SK-N-SH treated with all-trans-retinoic acid at 6 μM for 48 hours (cell line): ENCODE measurements at regions not wholly inside any gene's neighbourhood (a gene's known extent, or its start where the extent isn't known, plus 50 kb on each side); places are given as distances from the start of the nearest gene placed in this dataset.

Source experiments
- ATAC-seq: fragments of 200-7000 bp; cut with Tn5 transposase; 3 replicates; pipeline ENCODE4 v1.9.1; 2020; ENCODE audit warnings: mild to moderate bottlenecking, moderate library complexity
- ARNTL ChIP-seq: fragments of 450-650 bp; formaldehyde crosslinking; IDR thresholded peaks from 2 replicates; pipeline ENCODE4 v1.5.0; 2020; ENCODE audit warnings: low read depth, mild to moderate bottlenecking, moderate library complexity, borderline replicate concordance
- BACH2 ChIP-seq: fragments of 250-450 bp; sonication (Bioruptor Pico); IDR thresholded peaks from 2 replicates; pipeline ENCODE4 v1.9.0; 2021; ENCODE audit warnings: mild to moderate bottlenecking, borderline replicate concordance
- CSDC2 ChIP-seq: fragments of 250-450 bp; sonication (Bioruptor Pico); IDR thresholded peaks from 2 replicates; pipeline ENCODE4 v1.5.0; 2020; ENCODE audit warnings: mild to moderate bottlenecking, moderate library complexity
- ESRRG ChIP-seq: fragments of 250-450 bp; sonication (Bioruptor Pico); IDR thresholded peaks from 2 replicates; pipeline ENCODE4 v1.6.1; 2021; ENCODE audit warnings: mild to moderate bottlenecking
- ISL1 ChIP-seq: fragments of 250-450 bp; sonication (Bioruptor Pico); IDR thresholded peaks from 2 replicates; pipeline ENCODE4 v2.1.2; 2022; ENCODE audit warnings: mild to moderate bottlenecking, moderate library complexity
- OSR1 ChIP-seq: fragments of 250-450 bp; sonication (Bioruptor Pico); IDR thresholded peaks from 2 replicates; pipeline ENCODE4 v1.8.0; 2022; ENCODE audit warnings: moderate library complexity, mild to moderate bottlenecking, inconsistent platforms
- PATZ1 ChIP-seq: fragments of 250-450 bp; sonication (Bioruptor Pico); IDR thresholded peaks from 2 replicates; pipeline ENCODE4 v1.8.0; 2020; ENCODE audit warnings: mild to moderate bottlenecking, moderate library complexity, borderline replicate concordance
- PPARA ChIP-seq: fragments of 250-450 bp; sonication (Bioruptor Pico); IDR thresholded peaks from 2 replicates; pipeline ENCODE4 v1.5.0; 2020; ENCODE audit warnings: mild to moderate bottlenecking, borderline replicate concordance
- SNAI2 ChIP-seq: fragments of 250-450 bp; sonication (Bioruptor Pico); IDR thresholded peaks from 2 replicates; pipeline ENCODE4 v1.5.0; 2020; ENCODE audit warnings: mild to moderate bottlenecking, moderate library complexity
- TCF4 ChIP-seq: fragments of 250-450 bp; sonication (Bioruptor Pico); IDR thresholded peaks from 2 replicates; pipeline ENCODE4 v1.8.0; 2021; ENCODE audit warnings: mild to moderate bottlenecking, moderate library complexity, borderline replicate concordance
- TOX ChIP-seq: fragments of 250-450 bp; sonication (Bioruptor Pico); IDR thresholded peaks from 2 replicates; pipeline ENCODE4 v1.8.0; 2021; ENCODE audit warnings: mild to moderate bottlenecking, moderate library complexity, borderline replicate concordance
- ZFP3 ChIP-seq: fragments of 250-450 bp; sonication (Bioruptor Pico); IDR thresholded peaks from 2 replicates; pipeline ENCODE4 v1.5.0; 2020; ENCODE audit warnings: mild to moderate bottlenecking, moderate library complexity
- ZFP30 ChIP-seq: fragments of 450-650 bp; formaldehyde crosslinking; IDR thresholded peaks from 2 replicates; pipeline ENCODE4 v1.5.0; 2022; ENCODE audit warnings: mild to moderate bottlenecking, moderate library complexity
- ZNF565 ChIP-seq: fragments of 450-650 bp; formaldehyde crosslinking; conservative IDR thresholded peaks from 2 replicates; pipeline ENCODE4 v1.5.0; 2020; ENCODE audit warnings: low read depth, mild to moderate bottlenecking, moderate library complexity
- ZNF8 ChIP-seq: fragments of 450-650 bp; formaldehyde crosslinking; IDR thresholded peaks from 2 replicates; pipeline ENCODE4 v1.5.0; 2020; ENCODE audit warnings: mild to moderate bottlenecking, moderate library complexity
- TF ChIP-seq, protein P1 (sequence below): fragments of 250-450 bp; sonication (Bioruptor Pico); IDR thresholded peaks from 2 replicates; pipeline ENCODE4 v1.5.1; 2020; ENCODE audit warnings: low read depth, mild to moderate bottlenecking, moderate library complexity
- TF ChIP-seq, protein P2 (sequence below): fragments of 250-450 bp; sonication (Bioruptor Pico); IDR thresholded peaks from 2 replicates; pipeline ENCODE4 v1.5.1; 2021; ENCODE audit warnings: mild to moderate bottlenecking, moderate library complexity
- TF ChIP-seq, protein P3 (sequence below): fragments of 250-450 bp; sonication (Bioruptor Pico); IDR thresholded peaks from 2 replicates; pipeline ENCODE4 v1.8.0; 2021; ENCODE audit warnings: low read depth, mild to moderate bottlenecking, moderate library complexity, borderline replicate concordance

DNA sequence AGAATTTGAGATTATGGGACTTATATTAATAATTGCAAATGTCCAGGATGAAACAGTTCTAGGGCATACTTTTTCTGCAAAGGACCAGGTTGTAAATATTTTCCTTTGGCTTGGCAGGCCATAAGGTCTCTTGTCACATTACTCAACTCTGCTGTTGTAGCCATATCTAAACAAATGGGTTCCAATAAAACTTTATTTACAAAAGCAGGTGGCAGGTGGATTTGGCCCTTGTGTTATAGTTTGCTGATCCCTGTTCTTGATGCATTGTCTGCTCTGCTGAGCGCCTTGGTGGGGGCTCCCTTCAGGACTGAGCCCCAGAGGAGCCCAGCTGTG is 258.5 kb downstream of the FOXD2 start (continued):
- TF ChIP-seq, protein P1, sequence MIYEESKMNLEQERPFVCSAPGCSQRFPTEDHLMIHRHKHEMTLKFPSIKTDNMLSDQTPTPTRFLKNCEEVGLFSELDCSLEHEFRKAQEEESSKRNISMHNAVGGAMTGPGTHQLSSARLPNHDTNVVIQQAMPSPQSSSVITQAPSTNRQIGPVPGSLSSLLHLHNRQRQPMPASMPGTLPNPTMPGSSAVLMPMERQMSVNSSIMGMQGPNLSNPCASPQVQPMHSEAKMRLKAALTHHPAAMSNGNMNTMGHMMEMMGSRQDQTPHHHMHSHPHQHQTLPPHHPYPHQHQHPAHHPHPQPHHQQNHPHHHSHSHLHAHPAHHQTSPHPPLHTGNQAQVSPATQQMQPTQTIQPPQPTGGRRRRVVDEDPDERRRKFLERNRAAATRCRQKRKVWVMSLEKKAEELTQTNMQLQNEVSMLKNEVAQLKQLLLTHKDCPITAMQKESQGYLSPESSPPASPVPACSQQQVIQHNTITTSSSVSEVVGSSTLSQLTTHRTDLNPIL (CRISPR knock-in tag) = no peak
- TF ChIP-seq ZFP3 (CRISPR knock-in tag) (no peak), PPARA (no peak), ZNF565 (CRISPR knock-in tag) (no peak)
- TF ChIP-seq, protein P2, sequence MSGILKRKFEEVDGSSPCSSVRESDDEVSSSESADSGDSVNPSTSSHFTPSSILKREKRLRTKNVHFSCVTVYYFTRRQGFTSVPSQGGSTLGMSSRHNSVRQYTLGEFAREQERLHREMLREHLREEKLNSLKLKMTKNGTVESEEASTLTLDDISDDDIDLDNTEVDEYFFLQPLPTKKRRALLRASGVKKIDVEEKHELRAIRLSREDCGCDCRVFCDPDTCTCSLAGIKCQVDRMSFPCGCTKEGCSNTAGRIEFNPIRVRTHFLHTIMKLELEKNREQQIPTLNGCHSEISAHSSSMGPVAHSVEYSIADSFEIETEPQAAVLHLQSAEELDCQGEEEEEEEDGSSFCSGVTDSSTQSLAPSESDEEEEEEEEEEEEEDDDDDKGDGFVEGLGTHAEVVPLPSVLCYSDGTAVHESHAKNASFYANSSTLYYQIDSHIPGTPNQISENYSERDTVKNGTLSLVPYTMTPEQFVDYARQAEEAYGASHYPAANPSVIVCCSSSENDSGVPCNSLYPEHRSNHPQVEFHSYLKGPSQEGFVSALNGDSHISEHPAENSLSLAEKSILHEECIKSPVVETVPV (CRISPR knock-in tag) = no peak

DNA sequence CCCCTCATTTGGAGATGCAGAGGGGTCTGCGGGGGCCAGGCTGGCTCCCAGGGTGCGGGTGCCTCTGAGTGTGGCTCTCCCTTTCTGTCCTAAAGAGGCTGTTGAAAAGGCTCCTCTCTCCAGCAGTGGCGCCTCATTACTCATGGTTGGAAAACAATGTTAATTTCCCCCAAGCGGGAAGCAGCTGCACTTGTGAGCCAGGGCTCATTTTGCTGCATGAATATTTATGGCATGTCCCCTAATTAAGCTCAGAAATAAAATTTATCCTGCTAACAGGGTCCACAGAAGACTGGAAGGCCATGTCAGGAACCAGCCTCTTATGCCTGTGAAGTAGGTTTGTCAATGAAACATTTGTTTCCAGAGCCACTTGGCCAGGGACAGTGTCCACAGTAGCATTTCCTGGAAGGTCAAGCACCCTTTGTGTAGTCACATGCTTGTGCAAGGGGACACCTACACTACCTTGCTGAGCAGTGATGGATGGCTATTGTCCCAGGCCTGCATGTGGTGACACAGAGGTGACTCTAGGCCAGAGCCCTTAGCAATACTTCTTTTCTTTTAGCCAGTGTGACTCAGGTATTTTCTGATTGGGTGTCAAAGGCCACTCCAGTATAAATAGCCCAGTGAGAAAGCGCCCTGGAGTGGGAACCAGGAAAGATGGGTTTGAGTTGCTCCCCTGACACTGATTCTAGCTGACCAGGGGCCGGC is 259.0 kb downstream of the FOXD2 start:
- TF ChIP-seq, protein P3, sequence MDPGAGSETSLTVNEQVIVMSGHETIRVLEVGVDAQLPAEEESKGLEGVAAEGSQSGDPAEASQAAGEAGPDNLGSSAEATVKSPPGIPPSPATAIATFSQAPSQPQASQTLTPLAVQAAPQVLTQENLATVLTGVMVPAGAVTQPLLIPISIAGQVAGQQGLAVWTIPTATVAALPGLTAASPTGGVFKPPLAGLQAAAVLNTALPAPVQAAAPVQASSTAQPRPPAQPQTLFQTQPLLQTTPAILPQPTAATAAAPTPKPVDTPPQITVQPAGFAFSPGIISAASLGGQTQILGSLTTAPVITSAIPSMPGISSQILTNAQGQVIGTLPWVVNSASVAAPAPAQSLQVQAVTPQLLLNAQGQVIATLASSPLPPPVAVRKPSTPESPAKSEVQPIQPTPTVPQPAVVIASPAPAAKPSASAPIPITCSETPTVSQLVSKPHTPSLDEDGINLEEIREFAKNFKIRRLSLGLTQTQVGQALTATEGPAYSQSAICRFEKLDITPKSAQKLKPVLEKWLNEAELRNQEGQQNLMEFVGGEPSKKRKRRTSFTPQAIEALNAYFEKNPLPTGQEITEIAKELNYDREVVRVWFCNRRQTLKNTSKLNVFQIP (CRISPR knock-in tag) = no peak
- TF ChIP-seq SNAI2 (CRISPR knock-in tag) (no peak), BACH2 (no peak), CSDC2 (CRISPR knock-in tag) (no peak), ZFP3 (CRISPR knock-in tag) (no peak), ISL1 (CRISPR knock-in tag) (no peak), PPARA (no peak)
- TF ChIP-seq, protein P1 (CRISPR knock-in tag) = no peak
- no peak for ATAC-seq

- no peak for ATAC-seq
- TF ChIP-seq, protein P2 (CRISPR knock-in tag) = no peak
- no peak for TF ChIP-seq ESRRG
- TF ChIP-seq, protein P3 (CRISPR knock-in tag) = no peak
- no peak for TF ChIP-seq TCF4
- no peak for TF ChIP-seq SNAI2 (CRISPR knock-in tag)
- TF ChIP-seq PPARA = no peak
- TF ChIP-seq ZFP30 = no peak
- TF ChIP-seq TOX = no peak
- no peak for TF ChIP-seq ARNTL (CRISPR knock-in tag)
These were observed 259.9 kb downstream of the FOXD2 start for GRCh38 chr1:47697616-47698335.

- ATAC-seq = no peak
- TF ChIP-seq CSDC2 (CRISPR knock-in tag) (no peak), ISL1 (CRISPR knock-in tag) (no peak), SNAI2 (CRISPR knock-in tag) (no peak), OSR1 (CRISPR knock-in tag) (no peak), ESRRG (no peak), ARNTL (CRISPR knock-in tag) (no peak), ZFP3 (CRISPR knock-in tag) (no peak), ZNF8 (CRISPR knock-in tag) (no peak), PATZ1 (CRISPR knock-in tag) (no peak)
- TF ChIP-seq, protein P1 (CRISPR knock-in tag) = no peak
- TF ChIP-seq, protein P2 (CRISPR knock-in tag) = no peak
- TF ChIP-seq, all 23 proteins: peak for 0
These were observed 261.8 kb downstream of the FOXD2 start for GRCh38 chr1:47699492-47700235.
